H1 (cell line): ENCODE measurements at regions not wholly inside any gene's neighbourhood (a gene's known extent, or its start where the extent isn't known, plus 50 kb on each side); places are given as distances from the start of the nearest gene placed in this dataset.

ENCODE experiments used
- CTCF ChIA-PET: fragments of 300-600 bp; sonication (Branson Sonifier 250); formaldehyde crosslinking; loops from one replicate; lab custom pipeline; 2021; ENCODE audit not compliant: partially characterized antibody; lab: Charles Lee
- POLR2A ChIA-PET: fragments of 300-600 bp; sonication (Branson Sonifier 250); formaldehyde crosslinking; loops from one replicate; lab custom pipeline; 2021; ENCODE audit warnings: inconsistent platforms; ENCODE audit not compliant: partially characterized antibody; lab: Charles Lee
- DNase-seq, 2 experiments: peaks; one replicate each; pipeline versions ENCODE4 v3.0.0 to v3.0.0-alpha.2; 2010 to 2022; ENCODE audit warnings: low spot score in 2 of 2, low read depth in 1 of 2, mixed read lengths in 1 of 2
- FAIRE-seq: peaks from 2 replicates; lab custom pipeline; 2011; peaks lifted over from hg19 to GRCh38; lab: Jason Lieb, UNC
- H2AFZ ChIP-seq: 2 replicates; pipeline ENCODE4 v1.8.1; 2012; ENCODE audit warnings: low read length, inconsistent platforms
- H2AK5ac ChIP-seq: 2 replicates; pipeline ENCODE4 v1.6.1; 2013; ENCODE audit warnings: low read depth, low read length
- H2BK120ac ChIP-seq: replicated peaks from 2 replicates; pipeline ENCODE3; 2013; ENCODE audit warnings: low read depth, low read length, inconsistent platforms
- H2BK12ac ChIP-seq: 2 replicates; pipeline ENCODE4 v1.6.1; 2013; ENCODE audit warnings: low read depth, low read length
- H2BK15ac ChIP-seq: 2 replicates; pipeline ENCODE4 v1.6.1; 2013; ENCODE audit warnings: low read length
- H2BK20ac ChIP-seq: 2 replicates; pipeline ENCODE4 v1.6.1; 2013; ENCODE audit warnings: low read length
- H2BK5ac ChIP-seq: 2 replicates; pipeline ENCODE4 v1.6.1; 2013; ENCODE audit warnings: low read depth, low read length
- H3K14ac ChIP-seq: 2 replicates; pipeline ENCODE4 v1.6.1; 2013; ENCODE audit warnings: inconsistent platforms; ENCODE audit not compliant: insufficient read length
- H3K18ac ChIP-seq: 2 replicates; pipeline ENCODE4 v1.6.1; 2013; ENCODE audit warnings: low read length; ENCODE audit errors: extremely low read depth
- H3K23ac ChIP-seq: 2 replicates; pipeline ENCODE4 v1.6.1; 2013; ENCODE audit warnings: inconsistent platforms; ENCODE audit not compliant: insufficient read length
- H3K23me2 ChIP-seq: 2 replicates; pipeline ENCODE4 v1.6.1; 2013; ENCODE audit warnings: low read depth, low read length
- H3K27ac ChIP-seq: 2 replicates; pipeline ENCODE4 v1.6.1; 2011; ENCODE audit warnings: low read depth, low read length, inconsistent platforms
- H3K27me3 ChIP-seq, 4 experiments: replicated peaks in 1 of 4; 1 replicate in 1 of 4; 2 replicates in 3 of 4; pipeline versions ENCODE4 v1.6.1 to v1.8.1; 2011 to 2013; ENCODE audit warnings: low read length in 3 of 4, mild to moderate bottlenecking in 3 of 4, inconsistent platforms in 2 of 4, mixed read lengths in 2 of 4, moderate library complexity in 1 of 4; ENCODE audit not compliant: control insufficient read depth in 3 of 4, insufficient read depth in 3 of 4; ENCODE audit errors: extremely low read depth in 1 of 4
- H3K36me3 ChIP-seq, 4 experiments: 2 replicates each; pipeline versions ENCODE4 v1.6.1 to v1.8.1; 2011 to 2013; ENCODE audit warnings: mild to moderate bottlenecking in 4 of 4, low read length in 3 of 4, moderate library complexity in 2 of 4, control low read depth in 1 of 4, inconsistent platforms in 1 of 4; ENCODE audit not compliant: insufficient read depth in 4 of 4, control insufficient read depth in 2 of 4
- H3K4ac ChIP-seq: replicated peaks from 2 replicates; pipeline ENCODE3; 2013; ENCODE audit warnings: low read length, low read depth, mixed read lengths, inconsistent platforms; ENCODE audit not compliant: insufficient read length
- H3K4me1 ChIP-seq, 4 experiments: replicated peaks in 1 of 4; 1 replicate in 1 of 4; 2 replicates in 3 of 4; pipeline versions ENCODE4 v1.6.1 to v1.8.1; 2011 to 2013; ENCODE audit warnings: low read length in 3 of 4, inconsistent platforms in 2 of 4, mixed read lengths in 1 of 4; ENCODE audit not compliant: insufficient read depth in 4 of 4, control insufficient read depth in 3 of 4
- H3K4me2 ChIP-seq, 2 experiments: 2 replicates each; pipeline versions ENCODE4 v1.6.1 to v1.8.1; 2011 to 2013; ENCODE audit warnings: low read depth in 2 of 2, low read length in 2 of 2, control low read depth in 1 of 2, inconsistent platforms in 1 of 2, mild to moderate bottlenecking in 1 of 2; ENCODE audit not compliant: insufficient read depth in 1 of 2
- H3K4me3 ChIP-seq, 4 experiments: fragments of 200-600, 300-600 bp in 1 of 4; sonication (generic), shearing (Covaris generic), sonication (Bioruptor Twin) in 1 of 4; 2 replicates each; pipeline versions ENCODE4 v1.5.1 to v1.8.1; 2011 to 2016; ENCODE audit warnings: low read length in 4 of 4, low read depth in 3 of 4, control low read depth in 2 of 4, inconsistent platforms in 2 of 4, mild to moderate bottlenecking in 2 of 4, mixed read lengths in 1 of 4, moderate library complexity in 1 of 4; ENCODE audit not compliant: insufficient read depth in 2 of 4; ENCODE audit errors: extremely low read depth in 1 of 4
- H3K56ac ChIP-seq: replicated peaks from 2 replicates; pipeline ENCODE3; 2013; ENCODE audit warnings: low read depth, mild to moderate bottlenecking, mixed read lengths, low read length, inconsistent platforms; ENCODE audit not compliant: insufficient read length
- H3K79me1 ChIP-seq: 2 replicates; pipeline ENCODE4 v1.6.1; 2013; ENCODE audit warnings: low read depth, low read length, control low read depth
- H3K79me2 ChIP-seq, 2 experiments: 2 replicates each; pipeline versions ENCODE4 v1.6.1 to v1.8.1; 2012 to 2013; ENCODE audit warnings: low read length in 2 of 2, mild to moderate bottlenecking in 2 of 2, inconsistent platforms in 1 of 2; ENCODE audit not compliant: insufficient read depth in 2 of 2, control insufficient read depth in 1 of 2
- H3K9ac ChIP-seq, 4 experiments: replicated peaks in 1 of 4; 1 replicate in 1 of 4; 2 replicates in 3 of 4; pipeline versions ENCODE4 v1.6.1 to v1.8.1; 2011 to 2013; ENCODE audit warnings: low read depth in 3 of 4, low read length in 3 of 4, control low read depth in 2 of 4, mild to moderate bottlenecking in 2 of 4, moderate library complexity in 2 of 4, inconsistent platforms in 1 of 4; ENCODE audit errors: extremely low read depth in 1 of 4
- H3K9me3 ChIP-seq, 2 experiments: 2 replicates each; pipeline versions ENCODE4 v1.6.1 to v1.8.1; 2012 to 2013; ENCODE audit warnings: mild to moderate bottlenecking in 2 of 2, moderate library complexity in 2 of 2, control low read depth in 1 of 2, inconsistent platforms in 1 of 2, low read depth in 1 of 2, low read length in 1 of 2, mixed read lengths in 1 of 2; ENCODE audit not compliant: insufficient read depth in 2 of 2
- H4K20me1 ChIP-seq, 2 experiments: replicated peaks in 1 of 2; 2 replicates each; pipeline versions ENCODE3 to v1.8.1; 2011 to 2013; ENCODE audit warnings: inconsistent platforms in 2 of 2, low read length in 2 of 2, mild to moderate bottlenecking in 1 of 2; ENCODE audit not compliant: insufficient read depth in 2 of 2, control insufficient read depth in 1 of 2
- H4K5ac ChIP-seq: 2 replicates; pipeline ENCODE4 v1.6.1; 2013; ENCODE audit warnings: low read length, low read depth, mixed read lengths, inconsistent platforms; ENCODE audit not compliant: insufficient read length
- H4K8ac ChIP-seq: 2 replicates; pipeline ENCODE4 v1.8.0; 2013; ENCODE audit warnings: mild to moderate bottlenecking, moderate library complexity, low read length, inconsistent platforms; ENCODE audit not compliant: insufficient read depth; ENCODE audit errors: extremely low read depth
- H4K91ac ChIP-seq: replicated peaks from 2 replicates; pipeline ENCODE3; 2013; ENCODE audit warnings: low read length, mixed read lengths, inconsistent platforms; ENCODE audit not compliant: insufficient read length
- EP300 ChIP-seq, 2 experiments: IDR thresholded peaks; 1 replicate in 1 of 2; 2 replicates in 1 of 2; pipeline ENCODE4 v1.6.1; 2011 to 2012; ENCODE audit warnings: low read depth in 2 of 2, low read length in 2 of 2, mild to moderate bottlenecking in 2 of 2, borderline replicate concordance in 1 of 2, inconsistent platforms in 1 of 2, moderate library complexity in 1 of 2
- KDM5A ChIP-seq: fragments of 200-600 bp; IDR thresholded peaks from 2 replicates; pipeline ENCODE4 v1.7.1; 2012; ENCODE audit warnings: mild to moderate bottlenecking, low read length, inconsistent platforms, mixed read lengths
- PHF8 ChIP-seq: fragments of 200-600 bp; sonication (generic); conservative IDR thresholded peaks from 2 replicates; pipeline ENCODE4 v1.7.1; 2012; ENCODE audit warnings: low read depth, mild to moderate bottlenecking, inconsistent platforms, low read length, moderate library complexity
- RFX5 ChIP-seq: IDR thresholded peaks from 2 replicates; pipeline ENCODE4 v1.6.1; 2011; ENCODE audit warnings: low read depth, low read length, improper control_type of control experiment, borderline replicate concordance
- RXRA ChIP-seq: IDR thresholded peaks from 2 replicates; pipeline ENCODE4 v1.6.1; 2011; ENCODE audit warnings: low read depth, mild to moderate bottlenecking, low read length, moderate library complexity; ENCODE audit not compliant: insufficient read depth
- SP2 ChIP-seq: IDR thresholded peaks from 2 replicates; pipeline ENCODE4 v1.6.1; 2012; ENCODE audit warnings: mild to moderate bottlenecking, low read length, inconsistent platforms
- TBP ChIP-seq: IDR thresholded peaks from 2 replicates; pipeline ENCODE4 v1.6.1; 2011; ENCODE audit warnings: low read depth, low read length, improper control_type of control experiment
- TEAD4 ChIP-seq: IDR thresholded peaks from 2 replicates; pipeline ENCODE4 v1.6.1; 2012; ENCODE audit warnings: low read depth, low read length, inconsistent platforms, mixed read lengths
- WGBS, 2 experiments: shearing (Covaris generic) in 1 of 2; methylation state at CpG; one replicate each; pipeline versions ENCODE4 v1.1.6 to v1.1.7; 2013 to 2015; ENCODE audit warnings: low lambda C conversion rate in 2 of 2, mixed read lengths in 2 of 2, inconsistent platforms in 1 of 2, low coverage in 1 of 2, missing lambda C conversion rate in 1 of 2; ENCODE audit not compliant: insufficient replicate concordance in 2 of 2, insufficient coverage in 1 of 2, insufficient read length in 1 of 2; ENCODE audit errors: extremely low coverage in 1 of 2, missing lambda C conversion rate in 1 of 2; 5-methylcytosine and 5-hydroxymethylcytosine counted together

DNA sequence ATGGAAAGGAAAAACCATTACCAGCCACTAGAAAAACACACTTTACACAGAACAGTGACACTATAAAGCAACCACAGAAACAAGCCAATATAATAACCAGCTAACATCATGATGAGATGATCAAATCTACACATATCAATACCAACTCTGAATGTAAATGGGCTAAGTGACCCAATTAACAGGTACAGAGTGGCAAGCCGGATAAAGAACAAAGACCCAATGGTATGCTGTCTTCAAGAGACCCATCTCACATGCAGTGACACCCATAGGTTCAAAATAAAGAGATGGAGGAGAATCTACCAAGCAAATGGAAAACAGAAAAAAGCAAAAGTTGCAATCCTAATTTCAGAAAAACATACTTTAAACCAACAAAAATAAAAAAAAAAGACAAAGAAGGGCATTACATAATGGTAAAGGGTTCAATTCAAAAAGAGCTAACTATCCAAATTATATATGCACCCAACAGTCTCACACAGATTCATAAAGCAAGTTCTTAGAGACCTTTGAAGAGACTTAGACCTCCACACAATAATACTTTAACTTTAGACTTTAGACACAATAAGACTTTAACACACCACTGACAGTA lies 160.3 kb upstream of the TMEM45B start:
- no peak for TF ChIP-seq RFX5
- TF ChIP-seq KDM5A = no peak
- TF ChIP-seq PHF8 = no peak
- no peak for TF ChIP-seq EP300 (IDR thresholded peaks at IDR 0.05; ENCODE audit: borderline replicate concordance in 1 of 2, low read depth in 2 of 2, low read length in 2 of 2)
- no peak for TF ChIP-seq TBP
- TF ChIP-seq SP2 = no peak
- TF ChIP-seq TEAD4 = no peak
- no peak for TF ChIP-seq RXRA
- Histone ChIP-seq H2BK15ac (no peak overlapping the region), H4K8ac (no peak overlapping the region), H3K14ac (no peak overlapping the region), H2BK120ac (no peak overlapping the region), H3K4me2 (no peak overlapping the region), H2BK5ac (no peak overlapping the region), H3K9ac (no peak overlapping the region), H3K4me3 (no peak overlapping the region), H3K4ac (no peak overlapping the region), H3K36me3 (no peaks in the 10 kb centered on the region), H4K91ac (no peak overlapping the region), H3K4me1 (peaks cover 0 to 3% (median 3%) of the 10 kb centered on the region in 4 experiments; a peak in 4 of 7 replicates), H4K5ac (no peak overlapping the region), H3K23me2 (no peaks in the 10 kb centered on the region; the same call in 1 of the 2 replicates), H2BK20ac (no peak overlapping the region), H3K56ac (no peak overlapping the region), H3K79me1 (no peaks in the 10 kb centered on the region), H4K20me1 (no peaks in the 10 kb centered on the region), H3K18ac (no peak overlapping the region), H3K27me3 (no peaks in the 10 kb centered on the region), H3K23ac (no peak overlapping the region), H2BK12ac (no peak overlapping the region), H2AFZ (no peak overlapping the region), H2AK5ac (no peak overlapping the region), H3K9me3 (peaks cover 4 to 5% of the 10 kb centered on the region in 2 experiments; a peak in 3 of 4 replicates), H3K27ac (no peak overlapping the region), H3K79me2 (no peaks in the 10 kb centered on the region)
- CTCF ChIA-PET = interaction anchor here (1.7 kb wide), 1 partner anchor 291 kb away, joined by 5 read pairs; no protein-coding TSS in a partner anchor
- POLR2A ChIA-PET = no interaction called here
- no peak for DNase-seq
- FAIRE-seq = no peak
- WGBS, 2 experiments = 25% methylated on average over 1 of the region's 1 CpG; no CpG with 5 or more reads in 1 of the 2 experiments
